Caco-2 (cell line): ENCODE measurements at regions not wholly inside any gene's neighbourhood (a gene's known extent, or its start where the extent isn't known, plus 50 kb on each side); places are given as distances from the start of the nearest gene placed in this dataset.

ENCODE experiments used
- BruUV-seq: library from RNA; stranded (reverse); fragments of 400-500 nt; replicated peaks from 2 replicates; lab custom pipeline; 2021; lab: Mats Ljungman, UMichigan
- CTCF ChIA-PET: fragments of 300-600 bp; sonication (Branson Sonifier 250); formaldehyde crosslinking; loops from one replicate; lab custom pipeline; 2022; ENCODE audit warnings: antibody characterized with exemption; lab: Charles Lee
- POLR2A ChIA-PET: fragments of 300-600 bp; sonication (Branson Sonifier 250); formaldehyde crosslinking; loops from one replicate; lab custom pipeline; 2022; ENCODE audit warnings: antibody characterized with exemption; lab: Charles Lee
- DNase-seq, 2 experiments: peaks; one replicate each; pipeline versions ENCODE4 v3.0.0 to v3.0.0-alpha.2; 2020 to 2022
- H3K27me3 ChIP-seq: replicated peaks from 2 replicates; pipeline ENCODE4 v1.6.0; 2011; ENCODE audit warnings: low read length; ENCODE audit not compliant: control insufficient read depth, insufficient read depth
- H3K36me3 ChIP-seq: 2 replicates; pipeline ENCODE4 v1.5.1; 2011; ENCODE audit warnings: low read length; ENCODE audit not compliant: control insufficient read depth, insufficient read depth
- H3K4me1 ChIP-seq: fragments of 250-450 bp; sonication (Bioruptor Pico); 2 replicates; pipeline ENCODE4 v1.5.1; 2020; ENCODE audit warnings: mild to moderate bottlenecking
- H3K4me3 ChIP-seq: 2 replicates; pipeline ENCODE4 v1.5.1; 2011; ENCODE audit warnings: low read depth, mild to moderate bottlenecking, control low read depth, low read length
- H3K9me3 ChIP-seq: fragments of 250-450 bp; sonication (Bioruptor Pico); 2 replicates; pipeline ENCODE4 v1.5.1; 2020; ENCODE audit warnings: mild to moderate bottlenecking, moderate library complexity
- H3K27ac Mint-ChIP-seq: one replicate; pipeline ENCODE4 v1.8.0; 2022; ENCODE audit warnings: mixed read lengths; ENCODE audit not compliant: unreplicated experiment
- H3K27me3 Mint-ChIP-seq: one replicate; pipeline ENCODE4 v1.8.0; 2022; ENCODE audit warnings: mixed read lengths; ENCODE audit not compliant: insufficient read depth, unreplicated experiment
- H3K36me3 Mint-ChIP-seq: one replicate; pipeline ENCODE4 v1.8.0; 2022; ENCODE audit warnings: mild to moderate bottlenecking, mixed read lengths; ENCODE audit not compliant: insufficient read depth, unreplicated experiment
- H3K4me1 Mint-ChIP-seq: one replicate; pipeline ENCODE4 v1.8.0; 2022; ENCODE audit warnings: low read depth, mixed read lengths; ENCODE audit not compliant: unreplicated experiment
- H3K4me3 Mint-ChIP-seq: one replicate; pipeline ENCODE4 v1.8.0; 2022; ENCODE audit warnings: mild to moderate bottlenecking, moderate library complexity, mixed read lengths; ENCODE audit not compliant: unreplicated experiment
- H3K9me3 Mint-ChIP-seq: one replicate; pipeline ENCODE4 v1.8.0; 2022; ENCODE audit warnings: mixed read lengths; ENCODE audit not compliant: unreplicated experiment
- CTCF ChIP-seq, 2 experiments: fragments of 200-600 bp in 1 of 2; IDR thresholded peaks; 1 replicate in 1 of 2; 2 replicates in 1 of 2; pipeline versions ENCODE4 v1.5.1 to v1.8.0; 2011 to 2022; ENCODE audit warnings: antibody characterized with exemption in 1 of 2, control low read depth in 1 of 2, inconsistent platforms in 1 of 2, low read depth in 1 of 2, low read length in 1 of 2, mild to moderate bottlenecking in 1 of 2, moderate library complexity in 1 of 2; ENCODE audit not compliant: insufficient read depth in 1 of 2, severe bottlenecking in 1 of 2, unreplicated experiment in 1 of 2
- intact Hi-C: fragments of 100-400 bp; cut with micrococcal nuclease; formaldehyde crosslinking; loops from one replicate; pipeline ENCODE4 v1.10.0; 2022; ENCODE audit not compliant: unreplicated experiment

- Mint-ChIP-seq H3K4me3 (no peak overlapping the region), H3K36me3 (peaks cover 4% of the 10 kb centered on the region), H3K27me3 (no peaks in the 10 kb centered on the region), H3K27ac (no peak overlapping the region), H3K4me1 (peaks cover 39% of the 10 kb centered on the region), H3K9me3 (peaks cover 9% of the 10 kb centered on the region)
- peaks cover 46% of the 10 kb centered on the region for H3K4me1 ChIP-seq
- no peak for DNase-seq
- CTCF ChIA-PET = no interaction called here
- H3K27me3 ChIP-seq = no peaks in the 10 kb centered on the region
- TF ChIP-seq CTCF (IDR thresholded peaks at IDR 0.05; ENCODE audit: insufficient read depth in 1 of 2, low read depth in 1 of 2, low read length in 1 of 2, severe bottlenecking in 1 of 2, unreplicated experiment in 1 of 2) = no peak
- H3K9me3 ChIP-seq = no peaks in the 10 kb centered on the region
- H3K36me3 ChIP-seq = no peaks in the 10 kb centered on the region; the same call in 1 of the 2 replicates
- H3K4me3 ChIP-seq = no peak overlapping the region
- POLR2A ChIA-PET = no interaction called here
- BruUV-seq = no TSS peak
- intact Hi-C loops = no loop called here
These were observed 166.9 kb downstream of the MYCN start for GRCh38 chr2:16107246-16107645.

GRCh38 chr2:16106619-16107018, 166.3 kb downstream of the MYCN start:
- H3K4me3 ChIP-seq = no peak overlapping the region
- Mint-ChIP-seq H3K27me3 (no peaks in the 10 kb centered on the region), H3K4me3 (no peak overlapping the region), H3K27ac (peak overlapping the region; percentile 55), H3K36me3 (peaks cover 6% of the 10 kb centered on the region), H3K4me1 (peaks cover 40% of the 10 kb centered on the region), H3K9me3 (peaks cover 9% of the 10 kb centered on the region)
- ChIA-PET CTCF (no interaction called here), POLR2A (no interaction called here)
- no peaks in the 10 kb centered on the region; the same call in 1 of the 2 replicates for H3K36me3 ChIP-seq
- no peak for TF ChIP-seq CTCF (IDR thresholded peaks at IDR 0.05; ENCODE audit: insufficient read depth in 1 of 2, low read depth in 1 of 2, low read length in 1 of 2, severe bottlenecking in 1 of 2, unreplicated experiment in 1 of 2)
- BruUV-seq = no TSS peak
- intact Hi-C loops = no loop called here
- DNase-seq = no peak
- no peaks in the 10 kb centered on the region for H3K27me3 ChIP-seq
- no peaks in the 10 kb centered on the region for H3K9me3 ChIP-seq
- peaks cover 52% of the 10 kb centered on the region for H3K4me1 ChIP-seq

GRCh38 chr2:16105669-16106281, 165.4 kb downstream of the MYCN start:
- H3K9me3 ChIP-seq = no peaks in the 10 kb centered on the region
- Mint-ChIP-seq H3K36me3 (peaks cover 6% of the 10 kb centered on the region), H3K27me3 (no peaks in the 10 kb centered on the region), H3K4me3 (no peak overlapping the region), H3K27ac (peak overlapping the region; percentile 48), H3K9me3 (peaks cover 9% of the 10 kb centered on the region), H3K4me1 (peaks cover 45% of the 10 kb centered on the region)
- no TSS peak for BruUV-seq
- H3K27me3 ChIP-seq = no peaks in the 10 kb centered on the region
- peaks cover 61% of the 10 kb centered on the region for H3K4me1 ChIP-seq
- POLR2A ChIA-PET = no interaction called here
- no peak overlapping the region for H3K4me3 ChIP-seq
- TF ChIP-seq CTCF (IDR thresholded peaks at IDR 0.05; ENCODE audit: insufficient read depth in 1 of 2, low read depth in 1 of 2, low read length in 1 of 2, severe bottlenecking in 1 of 2, unreplicated experiment in 1 of 2) = no peak
- DNase-seq = no peak
- CTCF ChIA-PET = no interaction called here
- intact Hi-C loops = no loop called here
- H3K36me3 ChIP-seq = peaks cover 1% of the 10 kb centered on the region; the same call in 1 of the 2 replicates
